Activated CD4-positive, alpha-beta memory T cell treated with anti-CD3 and anti-CD28 coated beads for 36 hours (primary cell): ENCODE measurements at regions not wholly inside any gene's neighbourhood (a gene's known extent, or its start where the extent isn't known, plus 50 kb on each side); places are given as distances from the start of the nearest gene placed in this dataset.
A peak's percentile ranks its signal among the peaks of the same experiment; 100 is the strongest.
"Not testable (repeated sequence)": the region's sequence is repeated elsewhere in the genome, so short reads cannot be mapped to it uniquely, and the experiment has no call there.

Experiments
- CTCF ChIA-PET: fragments of 350-600 bp; sonication (Branson Sonifier 250); formaldehyde crosslinking; loops from one replicate; lab custom pipeline; 2021; ENCODE audit warnings: antibody characterized with exemption, inconsistent platforms; lab: Charles Lee
- POLR2A ChIA-PET: fragments of 350-600 bp; sonication (Branson Sonifier 250); formaldehyde crosslinking; loops from one replicate; lab custom pipeline; 2021; ENCODE audit warnings: antibody characterized with exemption; lab: Charles Lee
- DNase-seq: peaks from one replicate; pipeline ENCODE4 v3.0.0-alpha.2; 2020
- H3K27ac Mint-ChIP-seq: one replicate; pipeline ENCODE4 v1.8.0; 2021; ENCODE audit warnings: mixed read lengths
- H3K27me3 Mint-ChIP-seq: one replicate; pipeline ENCODE4 v1.8.0; 2021; ENCODE audit warnings: mixed read lengths
- H3K36me3 Mint-ChIP-seq: one replicate; pipeline ENCODE4 v1.8.0; 2021; ENCODE audit warnings: mixed read lengths
- H3K4me1 Mint-ChIP-seq: one replicate; pipeline ENCODE4 v1.8.0; 2021; ENCODE audit warnings: low read depth, mixed read lengths
- H3K4me3 Mint-ChIP-seq: one replicate; pipeline ENCODE4 v1.8.0; 2021; ENCODE audit warnings: mild to moderate bottlenecking, mixed read lengths
- H3K9me3 Mint-ChIP-seq: one replicate; pipeline ENCODE4 v1.8.0; 2021; ENCODE audit warnings: mixed read lengths
- intact Hi-C: fragments of 100-400 bp; cut with micrococcal nuclease; formaldehyde crosslinking; loops from one replicate; pipeline ENCODE4 v1.15.1; 2023

DNA sequence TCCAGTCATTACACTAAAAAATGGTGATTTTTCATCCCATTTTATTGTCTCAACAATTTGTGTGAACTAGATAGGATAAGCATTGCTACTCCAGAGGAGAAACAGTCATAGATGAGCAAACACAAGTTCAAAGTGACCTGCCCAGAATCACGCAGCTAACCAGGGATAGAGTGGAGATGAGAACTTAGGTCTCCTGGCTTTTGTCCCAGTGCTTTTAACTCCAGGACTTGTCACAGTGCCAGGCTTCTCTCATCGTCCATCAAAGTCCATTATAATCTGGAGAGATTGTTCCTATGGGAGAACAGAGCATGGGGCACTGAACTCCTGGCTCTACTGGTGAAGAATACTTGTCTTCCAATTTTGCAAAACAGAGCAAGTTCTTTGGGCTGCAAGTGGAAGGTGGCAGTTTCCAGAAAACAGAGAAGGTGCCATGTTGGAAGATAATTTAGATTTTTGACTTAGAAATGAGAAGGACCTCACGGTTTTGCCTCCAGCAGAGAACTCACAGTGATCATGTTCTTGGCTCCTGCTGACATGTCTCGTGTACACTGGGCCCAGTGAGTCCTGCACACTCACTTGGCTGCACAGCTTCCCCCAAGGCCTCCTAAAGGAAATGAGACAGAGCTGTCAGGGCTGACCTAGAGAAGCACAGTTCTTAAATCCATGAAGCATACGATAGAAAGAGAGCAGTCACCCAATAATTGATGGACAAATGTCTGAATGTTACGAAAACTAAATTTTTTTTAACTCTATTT lies 322.9 kb upstream of the NRP1 start:
- peaks cover 20% of the 10 kb centered on the region for H3K27me3 Mint-ChIP-seq
- intact Hi-C loops: no loop called here
- no peak for DNase-seq
- H3K9me3 Mint-ChIP-seq: peaks cover 8% of the 10 kb centered on the region
- H3K27ac Mint-ChIP-seq: no peak overlapping the region
- no peak overlapping the region for H3K4me3 Mint-ChIP-seq
- CTCF ChIA-PET: no interaction called here
- peaks cover 4% of the 10 kb centered on the region for H3K4me1 Mint-ChIP-seq
- no peaks in the 10 kb centered on the region for H3K36me3 Mint-ChIP-seq
- POLR2A ChIA-PET: no interaction called here

DNA sequence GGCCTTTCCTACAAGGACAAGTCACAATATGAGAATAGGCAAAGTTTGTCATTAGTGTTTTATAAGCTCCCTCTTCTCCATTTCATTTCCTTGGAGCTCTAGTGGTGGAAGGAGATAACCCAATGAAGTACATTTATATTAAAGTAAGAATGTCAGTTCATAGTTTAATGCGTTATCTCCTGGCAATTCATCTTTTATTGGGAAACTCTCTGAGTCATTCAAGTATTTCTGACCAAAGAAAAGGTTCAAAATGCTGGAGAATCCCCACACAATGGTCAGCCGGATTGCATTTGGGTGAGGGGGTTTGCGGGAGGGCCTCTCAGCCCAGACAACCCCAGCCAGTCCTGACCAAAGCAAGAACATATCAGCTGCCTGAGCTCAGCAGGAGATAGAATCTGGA lies 321.5 kb upstream of the NRP1 start:
- CTCF ChIA-PET: no interaction called here
- no peak for DNase-seq
- Mint-ChIP-seq H3K27ac (no peak overlapping the region), H3K9me3 (peaks cover 8% of the 10 kb centered on the region), H3K4me3 (no peak overlapping the region), H3K27me3 (peaks cover 10% of the 10 kb centered on the region), H3K36me3 (no peaks in the 10 kb centered on the region), H3K4me1 (peaks cover 4% of the 10 kb centered on the region)
- POLR2A ChIA-PET: no interaction called here
- intact Hi-C loops: no loop called here

DNA sequence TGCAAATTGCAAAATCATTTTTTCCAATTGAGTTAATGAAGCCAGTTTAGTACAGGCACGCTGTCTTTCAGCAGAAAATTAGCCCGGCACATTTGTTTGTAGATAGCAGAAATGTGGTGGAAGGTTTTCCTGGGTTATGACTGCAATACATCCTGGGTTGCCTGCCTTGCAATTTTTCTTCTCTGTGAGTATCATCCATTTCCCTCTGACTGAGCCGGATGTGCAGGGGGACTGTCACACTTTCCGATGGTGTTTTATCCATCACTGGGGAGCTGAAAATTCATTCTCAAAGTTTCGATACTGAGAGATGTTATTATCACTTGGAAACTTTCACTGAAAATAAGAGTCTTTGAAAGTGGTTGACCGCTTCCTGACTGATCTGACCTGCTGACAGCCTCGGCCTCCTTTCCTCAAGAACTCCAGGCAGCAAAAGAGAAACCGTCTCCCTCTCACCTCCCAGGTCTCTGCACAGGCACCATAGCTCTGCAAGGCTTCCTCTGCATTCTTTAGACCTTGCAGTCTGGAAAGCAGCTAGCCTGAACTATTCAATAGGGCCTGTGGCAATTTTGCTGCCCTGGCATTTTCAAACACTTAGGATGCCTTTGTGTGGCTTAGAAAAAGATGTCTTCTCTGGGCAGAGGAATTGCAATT lies 320.8 kb upstream of the NRP1 start:
- Mint-ChIP-seq H3K27me3 (peaks cover 7% of the 10 kb centered on the region), H3K4me3 (no peak overlapping the region), H3K9me3 (peaks cover 8% of the 10 kb centered on the region), H3K27ac (no peak overlapping the region), H3K4me1 (peaks cover 4% of the 10 kb centered on the region), H3K36me3 (no peaks in the 10 kb centered on the region)
- intact Hi-C loops: no loop called here
- CTCF ChIA-PET: no interaction called here
- peak; percentile 17 for DNase-seq
- POLR2A ChIA-PET: no interaction called here

DNA sequence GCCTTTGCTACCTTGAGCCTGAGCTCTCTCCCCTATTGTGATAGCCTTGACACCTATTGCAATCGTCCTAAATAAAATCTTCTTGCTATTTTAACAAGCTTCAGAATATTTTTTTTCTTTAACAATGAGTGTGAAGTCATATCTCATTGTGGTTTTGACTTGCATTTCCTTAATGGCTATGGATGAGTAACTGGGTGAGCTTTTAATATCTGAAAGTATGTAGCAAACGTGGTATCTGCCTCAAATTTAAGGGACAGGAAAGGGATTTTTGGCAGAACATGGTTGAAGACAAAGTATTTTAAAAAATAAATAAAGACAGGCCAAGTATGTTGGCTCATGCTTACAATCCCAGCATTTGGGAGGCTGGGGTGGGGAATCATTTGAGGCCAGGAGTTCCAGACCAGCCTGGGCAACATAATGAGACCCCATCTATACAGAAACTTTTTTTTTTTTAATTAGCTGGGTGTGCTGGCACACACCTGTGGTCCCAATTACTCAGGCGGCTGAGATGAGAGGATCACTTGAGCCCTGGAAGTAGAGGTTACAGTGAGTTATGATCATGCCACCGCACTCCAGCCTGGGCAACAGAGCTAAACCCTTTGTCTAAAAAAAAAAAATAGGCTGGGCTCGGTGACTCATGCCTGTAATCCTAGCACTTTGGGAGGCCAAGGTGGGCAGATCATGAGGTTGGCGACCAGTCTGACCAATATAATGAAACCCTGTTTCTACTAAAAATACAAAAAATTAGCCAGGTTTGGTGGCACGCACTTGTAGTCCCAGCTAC lies 319.3 kb upstream of the NRP1 start:
- ChIA-PET CTCF (no interaction called here), POLR2A (no interaction called here)
- no peaks in the 10 kb centered on the region for H3K36me3 Mint-ChIP-seq
- no peak overlapping the region for H3K27ac Mint-ChIP-seq
- intact Hi-C loops: no loop called here
- peaks cover 4% of the 10 kb centered on the region for H3K4me1 Mint-ChIP-seq
- peaks cover 6% of the 10 kb centered on the region for H3K27me3 Mint-ChIP-seq
- H3K9me3 Mint-ChIP-seq: peaks cover 8% of the 10 kb centered on the region
- no peak for DNase-seq
- H3K4me3 Mint-ChIP-seq: no peak overlapping the region

DNA sequence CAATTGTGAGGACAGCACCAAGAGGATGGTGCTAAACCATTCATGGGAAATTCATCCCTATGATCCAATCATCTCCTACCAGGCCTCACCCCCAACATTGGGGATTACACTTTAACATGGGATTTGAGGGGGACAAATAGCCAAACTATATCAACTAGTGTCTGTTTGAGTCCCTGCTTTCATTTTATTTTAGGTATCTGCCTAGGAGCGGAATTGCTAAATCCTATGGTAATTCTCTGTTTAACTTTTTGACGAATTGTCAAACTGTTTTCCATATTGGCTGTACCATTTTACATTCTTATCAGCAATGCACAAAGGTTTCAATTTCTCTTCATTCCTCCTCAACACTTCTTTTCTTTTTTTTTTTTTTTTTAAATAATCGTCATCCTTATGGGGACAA lies 318.4 kb upstream of the NRP1 start:
- Mint-ChIP-seq H3K9me3 (peaks cover 8% of the 10 kb centered on the region), H3K27me3 (peaks cover 10% of the 10 kb centered on the region), H3K36me3 (no peaks in the 10 kb centered on the region), H3K27ac (no peak overlapping the region), H3K4me1 (peaks cover 4% of the 10 kb centered on the region), H3K4me3 (no peak overlapping the region)
- DNase-seq: no peak
- POLR2A ChIA-PET: no interaction called here
- CTCF ChIA-PET: no interaction called here
- intact Hi-C loops: no loop called here

DNA sequence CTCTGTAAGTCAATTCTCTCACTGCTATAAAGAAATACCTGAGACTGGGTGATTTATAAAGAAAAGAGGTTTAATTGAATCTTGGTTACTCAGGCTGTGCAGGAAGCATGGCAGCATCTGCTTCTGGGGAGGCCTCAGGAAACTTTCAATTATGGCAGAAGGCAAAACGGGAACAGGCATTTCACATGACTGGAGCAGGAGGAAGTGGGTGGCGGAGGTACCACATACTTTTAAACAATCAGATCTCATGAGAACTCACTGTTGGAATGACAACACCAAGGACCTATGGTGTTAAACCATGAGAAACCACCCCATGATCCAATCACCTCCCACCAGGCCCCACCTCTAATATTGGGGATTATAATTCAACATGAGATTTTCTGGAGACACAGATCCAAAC lies 315.7 kb upstream of the NRP1 start:
- H3K4me1 Mint-ChIP-seq, H3K36me3 Mint-ChIP-seq, H3K4me3 Mint-ChIP-seq, CTCF ChIA-PET, POLR2A ChIA-PET, H3K27ac Mint-ChIP-seq, intact Hi-C loops, DNase-seq, H3K27me3 Mint-ChIP-seq, H3K9me3 Mint-ChIP-seq: not testable (repeated sequence)

DNA sequence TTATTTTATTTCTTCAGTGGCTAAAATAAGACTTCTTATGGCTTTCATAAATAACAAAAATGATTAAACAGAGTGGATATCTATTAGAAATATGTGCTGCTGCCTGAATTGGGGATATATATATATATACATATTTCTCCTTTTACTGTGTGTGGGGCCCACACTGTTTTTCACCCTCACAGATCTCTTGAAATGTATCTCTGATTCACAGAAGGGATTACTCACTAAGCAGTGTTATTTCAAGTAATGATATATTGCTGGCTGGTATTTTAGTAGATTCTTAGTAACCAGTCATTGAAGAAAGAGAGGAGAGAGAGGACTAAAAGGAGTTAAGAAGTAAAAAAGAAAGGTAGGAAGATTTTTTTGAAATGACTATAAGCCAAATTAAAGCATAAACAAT lies 308.6 kb upstream of the NRP1 start:
- CTCF ChIA-PET: no interaction called here
- DNase-seq: no peak
- no peak overlapping the region for H3K27ac Mint-ChIP-seq
- H3K27me3 Mint-ChIP-seq: peaks cover 9% of the 10 kb centered on the region
- no peaks in the 10 kb centered on the region for H3K4me1 Mint-ChIP-seq
- POLR2A ChIA-PET: no interaction called here
- no peak overlapping the region for H3K4me3 Mint-ChIP-seq
- intact Hi-C loops: no loop called here
- no peaks in the 10 kb centered on the region for H3K9me3 Mint-ChIP-seq
- H3K36me3 Mint-ChIP-seq: no peaks in the 10 kb centered on the region

DNA sequence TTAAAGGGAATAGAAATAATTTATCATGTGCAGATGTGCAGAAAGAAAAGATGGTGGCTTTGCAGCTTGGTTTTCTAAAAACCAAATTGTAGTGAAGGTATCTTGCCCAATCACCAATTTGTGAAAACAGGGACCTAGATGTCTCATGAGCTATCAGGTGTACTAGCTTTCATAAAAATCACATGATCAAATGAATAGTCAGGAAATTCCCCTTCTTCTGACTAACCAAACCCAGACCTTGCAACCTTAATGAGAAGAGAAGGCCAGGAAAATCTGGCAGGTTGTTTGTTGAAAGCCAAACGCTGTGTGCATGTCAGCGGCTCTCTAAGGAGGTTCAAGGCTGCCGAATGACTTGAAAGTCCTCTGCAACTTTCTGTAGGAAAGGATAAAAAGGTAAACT lies 304.4 kb upstream of the NRP1 start:
- POLR2A ChIA-PET: no interaction called here
- H3K27me3 Mint-ChIP-seq: peaks cover 13% of the 10 kb centered on the region
- CTCF ChIA-PET: no interaction called here

DNA sequence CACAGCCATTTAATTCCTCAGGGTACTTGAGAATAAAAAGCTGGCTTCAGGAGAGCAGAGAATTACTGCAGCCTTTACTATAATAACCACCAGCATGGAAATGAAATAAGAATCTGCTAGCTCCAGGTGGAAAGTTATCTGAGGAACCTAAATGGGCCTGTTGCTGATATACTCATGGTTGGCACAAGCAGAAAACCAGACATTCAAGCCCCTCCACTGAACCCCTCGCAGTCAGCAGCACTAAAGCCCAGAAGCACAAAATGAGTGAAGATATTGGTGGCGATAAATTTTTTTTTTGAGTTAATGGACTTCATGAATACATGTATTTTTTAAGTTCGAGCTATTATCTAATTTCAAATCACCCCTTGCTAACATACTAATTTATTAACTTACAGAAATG lies 303.9 kb upstream of the NRP1 start:
- intact Hi-C loops: no loop called here
- no peak overlapping the region for H3K27ac Mint-ChIP-seq
- H3K36me3 Mint-ChIP-seq: no peaks in the 10 kb centered on the region
- no peaks in the 10 kb centered on the region for H3K4me1 Mint-ChIP-seq
- H3K27me3 Mint-ChIP-seq: peaks cover 9% of the 10 kb centered on the region
- DNase-seq: no peak
- ChIA-PET CTCF (no interaction called here), POLR2A (no interaction called here)
- no peaks in the 10 kb centered on the region for H3K9me3 Mint-ChIP-seq
- H3K4me3 Mint-ChIP-seq: no peak overlapping the region

More for the DNA sequence above, 304.4 kb upstream of the NRP1 start:
- DNase-seq: no peak
- Mint-ChIP-seq H3K4me3 (no peak overlapping the region), H3K9me3 (no peaks in the 10 kb centered on the region), H3K36me3 (no peaks in the 10 kb centered on the region), H3K27ac (no peak overlapping the region), H3K4me1 (no peaks in the 10 kb centered on the region)
- intact Hi-C loops: no loop called here

DNA sequence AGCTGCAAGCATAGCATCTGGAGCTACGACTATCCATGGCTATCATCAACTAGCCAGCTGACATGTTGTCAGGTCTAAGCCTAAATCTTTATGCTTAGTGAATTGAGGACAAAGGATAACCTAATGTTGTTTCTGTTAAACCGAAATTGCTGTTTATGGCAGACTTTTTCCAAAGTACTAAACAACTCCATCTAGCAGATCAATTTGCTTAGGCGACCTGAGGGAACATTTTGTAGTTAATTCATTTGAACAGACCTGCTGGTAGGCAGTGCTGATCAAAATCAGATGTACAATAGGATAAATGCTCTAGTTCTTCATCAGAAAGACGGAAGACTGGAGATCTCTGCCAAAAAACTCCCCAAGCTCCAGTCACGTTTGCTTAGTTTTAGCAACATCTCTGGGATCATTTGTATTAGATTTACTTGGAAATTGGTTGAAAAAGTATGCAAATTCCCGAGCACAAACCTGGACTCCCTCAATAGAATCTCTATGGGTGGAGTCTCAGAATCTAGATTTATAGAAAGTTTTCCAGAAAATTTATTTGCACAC lies 301.6 kb upstream of the NRP1 start:
- intact Hi-C loops: no loop called here
- Mint-ChIP-seq H3K36me3 (no peaks in the 10 kb centered on the region), H3K27ac (no peak overlapping the region), H3K27me3 (peaks cover 9% of the 10 kb centered on the region), H3K9me3 (no peaks in the 10 kb centered on the region), H3K4me1 (no peaks in the 10 kb centered on the region), H3K4me3 (no peak overlapping the region)
- ChIA-PET CTCF (no interaction called here), POLR2A (no interaction called here)
- DNase-seq: no peak

DNA sequence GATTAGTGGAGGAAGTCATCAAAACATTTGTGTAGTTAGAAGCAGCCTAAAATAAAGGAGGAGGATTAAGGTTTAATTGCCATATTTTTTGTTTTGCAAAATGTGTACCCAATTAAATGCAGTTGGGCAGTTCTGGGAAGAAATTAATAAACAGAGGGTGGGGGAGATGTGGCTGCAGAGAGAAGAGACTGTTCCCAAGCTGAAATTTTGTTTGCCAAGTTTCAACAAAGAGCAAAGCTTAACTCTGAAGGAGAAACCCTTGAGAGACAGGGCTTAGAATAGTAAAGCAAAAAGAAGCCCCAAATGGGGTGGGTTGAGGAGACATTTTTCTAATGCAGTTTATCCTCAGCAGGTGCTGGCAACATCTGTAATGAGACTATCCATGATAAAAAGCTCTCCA lies 298.0 kb upstream of the NRP1 start:
- CTCF ChIA-PET: no interaction called here
- Mint-ChIP-seq H3K36me3 (no peaks in the 10 kb centered on the region), H3K27ac (no peak overlapping the region), H3K27me3 (peaks cover 3% of the 10 kb centered on the region), H3K9me3 (no peaks in the 10 kb centered on the region), H3K4me3 (no peak overlapping the region), H3K4me1 (no peaks in the 10 kb centered on the region)
- intact Hi-C loops: no loop called here
- POLR2A ChIA-PET: no interaction called here
- no peak for DNase-seq

DNA sequence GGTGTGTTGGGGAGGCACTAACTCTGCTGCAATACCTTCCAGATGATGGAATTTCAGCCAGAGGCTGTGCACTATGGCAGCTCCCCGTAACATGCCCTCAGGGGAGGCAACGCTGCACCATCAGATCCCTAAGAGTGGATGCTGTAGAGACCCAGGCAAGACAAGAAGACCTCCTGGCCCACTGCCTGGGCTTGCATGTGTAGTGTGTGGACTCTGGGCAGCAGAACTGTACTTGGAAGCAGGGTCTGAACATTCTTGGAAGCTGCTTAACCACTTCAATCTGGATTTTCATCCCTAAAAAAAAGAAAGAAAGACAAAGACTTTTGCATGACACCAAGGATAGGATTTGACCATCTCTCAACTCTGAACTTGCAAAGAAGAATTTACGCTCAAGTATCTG lies 297.5 kb upstream of the NRP1 start:
- intact Hi-C loops: no loop called here
- ChIA-PET POLR2A (no interaction called here), CTCF (no interaction called here)
- no peaks in the 10 kb centered on the region for H3K27me3 Mint-ChIP-seq
- no peak overlapping the region for H3K27ac Mint-ChIP-seq
- DNase-seq: no peak
- H3K4me3 Mint-ChIP-seq: no peak overlapping the region
- H3K9me3 Mint-ChIP-seq: no peaks in the 10 kb centered on the region
- H3K4me1 Mint-ChIP-seq: no peaks in the 10 kb centered on the region
- no peaks in the 10 kb centered on the region for H3K36me3 Mint-ChIP-seq
